HepG2 (cell line): ENCODE measurements at regions not wholly inside any gene's neighbourhood (a gene's known extent, or its start where the extent isn't known, plus 50 kb on each side); places are given as distances from the start of the nearest gene placed in this dataset.

Source experiments
- BCL6 ChIP-seq: IDR thresholded peaks from 2 replicates; pipeline ENCODE4 v1.6.1; 2016; ENCODE audit warnings: missing genetic modification reagents, missing compliant biosample characterization
- HOXA5 ChIP-seq: sonication (generic); formaldehyde crosslinking; IDR thresholded peaks from 2 replicates; pipeline ENCODE4 v1.4.0; 2020; ENCODE audit warnings: missing genetic modification reagents
- HOXD1 ChIP-seq: sonication (generic); formaldehyde crosslinking; IDR thresholded peaks from 2 replicates; pipeline ENCODE4 v1.5.0; 2020; ENCODE audit warnings: missing genetic modification reagents
- IRX3 ChIP-seq: sonication (generic); formaldehyde crosslinking; IDR thresholded peaks from 2 replicates; pipeline ENCODE4 v1.8.1; 2023; ENCODE audit warnings: mild to moderate bottlenecking, low read depth, missing genetic modification reagents, borderline replicate concordance
- JUNB ChIP-seq: sonication (generic); formaldehyde crosslinking; IDR thresholded peaks from 2 replicates; pipeline ENCODE4 v1.8.0; 2022; ENCODE audit warnings: missing genetic modification reagents, mild to moderate bottlenecking, borderline replicate concordance
- MED13 ChIP-seq: sonication (generic); formaldehyde crosslinking; IDR thresholded peaks from 2 replicates; pipeline ENCODE4 v1.5.0; 2020; ENCODE audit warnings: missing genetic modification reagents
- MEF2D ChIP-seq: sonication (generic); formaldehyde crosslinking; IDR thresholded peaks from 2 replicates; pipeline ENCODE4 v1.5.1; 2020; ENCODE audit warnings: mild to moderate bottlenecking, missing genetic modification reagents
- MIXL1 ChIP-seq: IDR thresholded peaks from 2 replicates; pipeline ENCODE4 v1.6.1; 2016
- NFKBIZ ChIP-seq: IDR thresholded peaks from 2 replicates; pipeline ENCODE4 v1.6.1; 2018; ENCODE audit warnings: missing genetic modification reagents, missing compliant biosample characterization
- SALL1 ChIP-seq: sonication (generic); formaldehyde crosslinking; IDR thresholded peaks from 2 replicates; pipeline ENCODE4 v1.8.0; 2022; ENCODE audit warnings: mild to moderate bottlenecking, missing genetic modification reagents
- SAP130 ChIP-seq: IDR thresholded peaks from 2 replicates; pipeline ENCODE4 v1.6.1; 2016; ENCODE audit warnings: low read depth
- SRF ChIP-seq: IDR thresholded peaks from 2 replicates; pipeline ENCODE4 v1.6.1; 2011; ENCODE audit warnings: mild to moderate bottlenecking, low read depth, low read length, moderate library complexity
- SUZ12 ChIP-seq: fragments of 150-350 bp; IDR thresholded peaks from 2 replicates; pipeline ENCODE4 v1.6.1; 2014; ENCODE audit warnings: low read depth, low read length
- ZNF549 ChIP-seq: sonication (generic); formaldehyde crosslinking; IDR thresholded peaks from 2 replicates; pipeline ENCODE4 v1.5.0; 2020; ENCODE audit warnings: missing genetic modification reagents
- ZNF556 ChIP-seq: sonication (generic); formaldehyde crosslinking; IDR thresholded peaks from 2 replicates; pipeline ENCODE4 v1.4.0; 2020; ENCODE audit warnings: mild to moderate bottlenecking, missing genetic modification reagents, borderline replicate concordance
- ZNF598 ChIP-seq: sonication (generic); formaldehyde crosslinking; IDR thresholded peaks from 2 replicates; pipeline ENCODE4 v1.5.1; 2020; ENCODE audit warnings: mild to moderate bottlenecking, missing genetic modification reagents, borderline replicate concordance
- ZNF607 ChIP-seq: sonication (generic); formaldehyde crosslinking; IDR thresholded peaks from 2 replicates; pipeline ENCODE4 v1.5.1; 2020; ENCODE audit warnings: missing genetic modification reagents, mild to moderate bottlenecking, borderline replicate concordance
- ZNF629 ChIP-seq: sonication (generic); formaldehyde crosslinking; conservative IDR thresholded peaks from 2 replicates; pipeline ENCODE4 v1.5.0; 2020; ENCODE audit warnings: missing genetic modification reagents
- ZNF644 ChIP-seq: IDR thresholded peaks from 2 replicates; pipeline ENCODE4 v1.6.1; 2016; ENCODE audit warnings: low read depth
- ZNF747 ChIP-seq: sonication (generic); formaldehyde crosslinking; IDR thresholded peaks from 2 replicates; pipeline ENCODE4 v1.8.1; 2023; ENCODE audit warnings: missing genetic modification reagents, mild to moderate bottlenecking, borderline replicate concordance
- TF ChIP-seq, protein P1 (sequence below): sonication (generic); formaldehyde crosslinking; IDR thresholded peaks from 2 replicates; pipeline ENCODE4 v1.4.0; 2020; ENCODE audit warnings: missing genetic modification reagents, borderline replicate concordance
- TF ChIP-seq, protein P2 (sequence below): sonication (generic); formaldehyde crosslinking; IDR thresholded peaks from 2 replicates; pipeline ENCODE4 v1.4.0; 2020; ENCODE audit warnings: missing genetic modification reagents, mild to moderate bottlenecking, borderline replicate concordance
- TF ChIP-seq, protein P3 (sequence below): sonication (generic); formaldehyde crosslinking; IDR thresholded peaks from 2 replicates; pipeline ENCODE4 v1.4.0; 2020; ENCODE audit warnings: missing genetic modification reagents
- TF ChIP-seq, protein P4 (sequence below): sonication (generic); formaldehyde crosslinking; IDR thresholded peaks from 2 replicates; pipeline ENCODE4 v1.4.0; 2020; ENCODE audit warnings: missing genetic modification reagents

DNA sequence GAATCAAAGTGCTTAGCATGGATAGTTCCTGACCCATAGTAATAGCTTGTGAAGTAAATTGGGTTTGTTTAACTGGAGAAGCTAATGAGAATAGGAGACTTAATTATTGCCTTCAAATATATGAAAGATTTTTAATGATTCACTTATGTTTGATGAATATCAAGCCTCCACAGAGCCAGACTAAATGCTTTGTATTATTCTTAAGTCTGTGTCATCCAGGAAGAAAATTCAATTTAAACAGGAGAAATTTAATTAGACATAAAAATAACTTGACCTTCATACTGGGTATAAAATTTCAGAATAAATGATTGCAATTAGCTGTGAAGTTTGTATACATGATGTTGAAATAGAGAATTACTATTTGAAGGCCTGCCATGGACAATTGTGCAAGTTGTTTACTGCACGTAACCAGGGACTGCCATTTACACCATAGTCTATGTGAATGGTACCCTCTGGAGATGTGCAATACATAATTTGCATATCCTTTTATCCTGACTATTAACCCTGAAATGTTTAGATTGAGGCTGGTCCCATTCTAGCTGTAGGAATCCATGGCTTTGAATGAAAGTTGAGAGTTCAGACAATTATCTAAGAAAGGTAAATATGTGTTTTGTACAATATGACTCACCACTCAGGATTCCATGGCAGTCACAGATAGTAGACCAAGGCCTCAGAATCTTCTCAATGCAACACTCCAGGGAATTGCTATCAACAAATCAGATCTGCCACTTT is 133.5 kb upstream of the IL12B start (continued):
- TF ChIP-seq ZNF598 (CRISPR knock-in tag) (no peak), HOXD1 (CRISPR knock-in tag) (no peak), ZNF556 (CRISPR knock-in tag) (no peak), SALL1 (no peak), ZNF607 (CRISPR knock-in tag) (no peak), ZNF747 (CRISPR knock-in tag) (no peak), MIXL1 (CRISPR knock-in tag) (peak; percentile 81), SRF (no peak), ZNF644 (CRISPR knock-in tag) (peak; percentile 69; the same call in 1 of the 2 replicates), IRX3 (CRISPR knock-in tag) (no peak), JUNB (CRISPR knock-in tag) (peak; percentile 98), BCL6 (peak; percentile 99), MED13 (no peak), NFKBIZ (0 out of 2 replicates have a peak, but pooled peaks have one; percentile 32), ZNF629 (no peak), SUZ12 (no peak), MEF2D (CRISPR knock-in tag) (0 out of 2 replicates have a peak, but pooled peaks have one; percentile 17), ZNF549 (CRISPR knock-in tag) (no peak), HOXA5 (CRISPR knock-in tag) (no peak), SAP130 (0 out of 2 replicates have a peak, but pooled peaks have one; percentile 33)
- TF ChIP-seq, protein P1, sequence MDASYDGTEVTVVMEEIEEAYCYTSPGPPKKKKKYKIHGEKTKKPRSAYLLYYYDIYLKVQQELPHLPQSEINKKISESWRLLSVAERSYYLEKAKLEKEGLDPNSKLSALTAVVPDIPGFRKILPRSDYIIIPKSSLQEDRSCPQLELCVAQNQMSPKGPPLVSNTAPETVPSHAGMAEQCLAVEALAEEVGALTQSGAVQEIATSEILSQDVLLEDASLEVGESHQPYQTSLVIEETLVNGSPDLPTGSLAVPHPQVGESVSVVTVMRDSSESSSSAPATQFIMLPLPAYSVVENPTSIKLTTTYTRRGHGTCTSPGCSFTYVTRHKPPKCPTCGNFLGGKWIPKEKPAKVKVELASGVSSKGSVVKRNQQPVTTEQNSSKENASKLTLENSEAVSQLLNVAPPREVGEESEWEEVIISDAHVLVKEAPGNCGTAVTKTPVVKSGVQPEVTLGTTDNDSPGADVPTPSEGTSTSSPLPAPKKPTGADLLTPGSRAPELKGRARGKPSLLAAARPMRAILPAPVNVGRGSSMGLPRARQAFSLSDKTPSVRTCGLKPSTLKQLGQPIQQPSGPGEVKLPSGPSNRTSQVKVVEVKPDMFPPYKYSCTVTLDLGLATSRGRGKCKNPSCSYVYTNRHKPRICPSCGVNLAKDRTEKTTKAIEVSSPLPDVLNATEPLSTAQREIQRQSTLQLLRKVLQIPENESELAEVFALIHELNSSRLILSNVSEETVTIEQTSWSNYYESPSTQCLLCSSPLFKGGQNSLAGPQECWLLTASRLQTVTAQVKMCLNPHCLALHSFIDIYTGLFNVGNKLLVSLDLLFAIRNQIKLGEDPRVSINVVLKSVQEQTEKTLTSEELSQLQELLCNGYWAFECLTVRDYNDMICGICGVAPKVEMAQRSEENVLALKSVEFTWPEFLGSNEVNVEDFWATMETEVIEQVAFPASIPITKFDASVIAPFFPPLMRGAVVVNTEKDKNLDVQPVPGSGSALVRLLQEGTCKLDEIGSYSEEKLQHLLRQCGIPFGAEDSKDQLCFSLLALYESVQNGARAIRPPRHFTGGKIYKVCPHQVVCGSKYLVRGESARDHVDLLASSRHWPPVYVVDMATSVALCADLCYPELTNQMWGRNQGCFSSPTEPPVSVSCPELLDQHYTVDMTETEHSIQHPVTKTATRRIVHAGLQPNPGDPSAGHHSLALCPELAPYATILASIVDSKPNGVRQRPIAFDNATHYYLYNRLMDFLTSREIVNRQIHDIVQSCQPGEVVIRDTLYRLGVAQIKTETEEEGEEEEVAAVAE, result no peak
- TF ChIP-seq, protein P2, sequence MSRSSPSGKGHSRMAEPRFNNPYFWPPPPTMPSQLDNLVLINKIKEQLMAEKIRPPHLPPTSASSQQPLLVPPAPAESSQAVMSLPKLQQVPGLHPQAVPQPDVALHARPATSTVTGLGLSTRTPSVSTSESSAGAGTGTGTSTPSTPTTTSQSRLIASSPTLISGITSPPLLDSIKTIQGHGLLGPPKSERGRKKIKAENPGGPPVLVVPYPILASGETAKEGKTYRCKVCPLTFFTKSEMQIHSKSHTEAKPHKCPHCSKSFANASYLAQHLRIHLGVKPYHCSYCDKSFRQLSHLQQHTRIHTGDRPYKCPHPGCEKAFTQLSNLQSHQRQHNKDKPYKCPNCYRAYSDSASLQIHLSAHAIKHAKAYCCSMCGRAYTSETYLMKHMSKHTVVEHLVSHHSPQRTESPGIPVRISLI (CRISPR knock-in tag), result no peak
- TF ChIP-seq, protein P3, sequence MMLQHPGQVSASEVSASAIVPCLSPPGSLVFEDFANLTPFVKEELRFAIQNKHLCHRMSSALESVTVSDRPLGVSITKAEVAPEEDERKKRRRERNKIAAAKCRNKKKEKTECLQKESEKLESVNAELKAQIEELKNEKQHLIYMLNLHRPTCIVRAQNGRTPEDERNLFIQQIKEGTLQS (CRISPR knock-in tag), result peak; percentile 90
- TF ChIP-seq, protein P4, sequence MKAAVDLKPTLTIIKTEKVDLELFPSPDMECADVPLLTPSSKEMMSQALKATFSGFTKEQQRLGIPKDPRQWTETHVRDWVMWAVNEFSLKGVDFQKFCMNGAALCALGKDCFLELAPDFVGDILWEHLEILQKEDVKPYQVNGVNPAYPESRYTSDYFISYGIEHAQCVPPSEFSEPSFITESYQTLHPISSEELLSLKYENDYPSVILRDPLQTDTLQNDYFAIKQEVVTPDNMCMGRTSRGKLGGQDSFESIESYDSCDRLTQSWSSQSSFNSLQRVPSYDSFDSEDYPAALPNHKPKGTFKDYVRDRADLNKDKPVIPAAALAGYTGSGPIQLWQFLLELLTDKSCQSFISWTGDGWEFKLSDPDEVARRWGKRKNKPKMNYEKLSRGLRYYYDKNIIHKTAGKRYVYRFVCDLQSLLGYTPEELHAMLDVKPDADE (CRISPR knock-in tag), result no peak
